Panc1 (cell line): ENCODE measurements at regions not wholly inside any gene's neighbourhood (a gene's known extent, or its start where the extent isn't known, plus 50 kb on each side); places are given as distances from the start of the nearest gene placed in this dataset.

ENCODE experiments used
- ATAC-seq: fragments of 200-7000 bp; cut with Tn5 transposase; 2 replicates; pipeline ENCODE4 v1.9.1; 2020; ENCODE audit warnings: mild to moderate bottlenecking, moderate library complexity
- BruUV-seq: library from RNA; stranded (reverse); fragments of 400-500 nt; replicated peaks from 2 replicates; lab custom pipeline; 2021; lab: Mats Ljungman, UMichigan
- CTCF ChIA-PET: fragments of 300-600 bp; sonication (Branson Sonifier 250); formaldehyde crosslinking; loops from one replicate; lab custom pipeline; 2022; ENCODE audit warnings: antibody characterized with exemption; lab: Charles Lee
- POLR2A ChIA-PET: fragments of 300-600 bp; sonication (Branson Sonifier 250); formaldehyde crosslinking; loops from one replicate; lab custom pipeline; 2022; ENCODE audit warnings: antibody characterized with exemption; lab: Charles Lee
- DNase-seq: peaks from one replicate; pipeline ENCODE4 v3.0.0-alpha.2; 2010; ENCODE audit warnings: low read depth, low spot score
- H3K27ac ChIP-seq: 2 replicates; pipeline ENCODE4 v1.5.1; 2011; ENCODE audit warnings: mild to moderate bottlenecking, low read length, inconsistent platforms
- H3K27me3 ChIP-seq: fragments of 200-500 bp; sonication (Bioruptor generic); 2 replicates; pipeline ENCODE4 v1.6.0; 2014; ENCODE audit warnings: low read length, inconsistent platforms; ENCODE audit not compliant: control insufficient read depth, insufficient read depth
- H3K36me3 ChIP-seq: fragments of 200-500 bp; sonication (Bioruptor generic); 2 replicates; pipeline ENCODE4 v1.5.1; 2014; ENCODE audit warnings: inconsistent platforms, mild to moderate bottlenecking, low read length, moderate library complexity; ENCODE audit not compliant: control insufficient read depth, insufficient read depth
- H3K4me1 ChIP-seq: 2 replicates; pipeline ENCODE4 v1.5.1; 2011; ENCODE audit warnings: inconsistent platforms, mild to moderate bottlenecking, low read length, moderate library complexity; ENCODE audit not compliant: control insufficient read depth, insufficient read depth
- H3K4me3 ChIP-seq, 2 experiments: 2 replicates each; pipeline ENCODE4 v1.5.1; 2011 to 2012; ENCODE audit warnings: low read depth in 2 of 2, low read length in 2 of 2, mild to moderate bottlenecking in 2 of 2, inconsistent platforms in 1 of 2, moderate library complexity in 1 of 2
- H3K9me3 ChIP-seq: fragments of 200-500 bp; sonication (Bioruptor generic); 2 replicates; pipeline ENCODE4 v1.5.1; 2014; ENCODE audit warnings: low read depth, mild to moderate bottlenecking, inconsistent platforms, low read length, moderate library complexity; ENCODE audit not compliant: control insufficient read depth, insufficient read depth
- CTCF ChIP-seq: fragments of 450-650 bp; IDR thresholded peaks from 2 replicates; pipeline ENCODE4 v1.5.1; 2017; ENCODE audit warnings: mild to moderate bottlenecking
- POLR2AphosphoS5 ChIP-seq: IDR thresholded peaks from 2 replicates; pipeline ENCODE4 v1.6.1; 2012; ENCODE audit warnings: mild to moderate bottlenecking, low read depth, low read length, moderate library complexity
- REST ChIP-seq, 2 experiments: IDR thresholded peaks; 2 replicates each; pipeline ENCODE4 v1.6.1; 2011 to 2012; ENCODE audit warnings: low read depth in 2 of 2, control low read depth in 1 of 2, low read length in 1 of 2, mild to moderate bottlenecking in 1 of 2, moderate library complexity in 1 of 2; ENCODE audit not compliant: insufficient read depth in 1 of 2
- SIN3A ChIP-seq: IDR thresholded peaks from 2 replicates; pipeline ENCODE4 v1.6.1; 2012; ENCODE audit warnings: low read depth, mild to moderate bottlenecking, low read length, moderate library complexity, borderline replicate concordance; ENCODE audit not compliant: insufficient read depth
- TCF7L2 ChIP-seq: IDR thresholded peaks from 2 replicates; pipeline ENCODE4 v1.6.1; 2011; ENCODE audit warnings: mild to moderate bottlenecking, low read depth, low read length, inconsistent platforms
- in situ Hi-C: cut with HindIII; loops from 2 replicates; pipeline ENCODE4 v1.10.0; 2016; ENCODE audit warnings: low sequenced_read_pairs, low pct_unique_long_range_greater_than_20kb
- intact Hi-C: fragments of 100-400 bp; cut with micrococcal nuclease; formaldehyde crosslinking; loops from one replicate; pipeline ENCODE4 v1.10.0; 2022; ENCODE audit not compliant: unreplicated experiment

DNA sequence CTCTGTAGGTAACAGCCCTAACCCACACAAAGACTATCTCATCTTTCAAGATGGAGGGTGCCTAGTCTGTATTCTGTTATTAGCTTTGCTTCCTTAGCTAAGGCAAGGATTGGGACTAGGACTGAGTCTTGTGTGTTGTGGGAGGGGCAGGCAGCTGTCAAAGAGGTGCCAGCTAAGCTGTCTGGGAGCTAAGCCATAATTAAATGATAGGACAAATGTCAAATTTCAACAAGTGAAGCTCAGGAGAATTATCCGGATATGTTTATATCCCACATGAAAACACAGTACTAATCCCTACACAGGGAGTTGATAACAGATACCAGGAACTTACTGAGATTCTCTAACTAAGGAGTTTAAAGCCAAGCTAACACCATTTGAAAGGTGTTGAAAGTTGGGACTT, 70.5 kb upstream of the NGF start:
- H3K9me3 ChIP-seq: no peaks in the 10 kb centered on the region
- no peak for DNase-seq

GRCh38 chr1:115404911-115405310, 66.9 kb upstream of the NGF start:
- ATAC-seq: no peak
- intact Hi-C loops (no loop called here), in situ Hi-C loops (no loop called here)
- ChIA-PET CTCF (no interaction called here), POLR2A (no interaction called here)
- H3K4me3 ChIP-seq: no peak overlapping the region
- DNase-seq: no peak
- no peak overlapping the region for H3K27ac ChIP-seq
- TF ChIP-seq TCF7L2 (no peak), REST (IDR thresholded peaks at IDR 0.05; ENCODE audit: insufficient read depth in 1 of 2, low read depth in 2 of 2, low read length in 1 of 2) (no peak), SIN3A (no peak), POLR2AphosphoS5 (no peak), CTCF (no peak)
- H3K36me3 ChIP-seq: no peaks in the 10 kb centered on the region
- no peaks in the 10 kb centered on the region for H3K4me1 ChIP-seq
- H3K9me3 ChIP-seq: no peaks in the 10 kb centered on the region
- no peaks in the 10 kb centered on the region for H3K27me3 ChIP-seq
- BruUV-seq: no TSS peak

More for the DNA sequence above, 70.5 kb upstream of the NGF start:
- Histone ChIP-seq H3K27me3 (no peaks in the 10 kb centered on the region), H3K36me3 (no peaks in the 10 kb centered on the region), H3K4me1 (no peaks in the 10 kb centered on the region), H3K4me3 (no peak overlapping the region), H3K27ac (no peak overlapping the region)
- TF ChIP-seq POLR2AphosphoS5 (no peak), SIN3A (no peak), TCF7L2 (no peak), REST (IDR thresholded peaks at IDR 0.05; ENCODE audit: insufficient read depth in 1 of 2, low read depth in 2 of 2, low read length in 1 of 2) (no peak), CTCF (no peak)
- POLR2A ChIA-PET: no interaction called here
- BruUV-seq: no TSS peak
- no peak for ATAC-seq
- CTCF ChIA-PET: no interaction called here
- intact Hi-C loops: no loop called here
- in situ Hi-C loops: no loop called here
